GM20000 (cell line): ENCODE measurements at regions not wholly inside any gene's neighbourhood (a gene's known extent, or its start where the extent isn't known, plus 50 kb on each side); places are given as distances from the start of the nearest gene placed in this dataset.
"Not testable (repeated sequence)": the region's sequence is repeated elsewhere in the genome, so short reads cannot be mapped to it uniquely, and the experiment has no call there.

Source experiments
- DNase-seq: peaks from one replicate; pipeline ENCODE4 v3.0.0; 2012; ENCODE audit warnings: low spot score
- TF ChIP-seq, protein P1 (sequence below): IDR thresholded peaks from 2 replicates; pipeline ENCODE4 v1.5.1; 2012; ENCODE audit warnings: mild to moderate bottlenecking, control low read depth; ENCODE audit errors: extremely low read depth, missing control alignments

GRCh38 chr13:44051405-44051804 lies 171.7 kb downstream of the LACC1 start:
- DNase-seq = no peak

DNA sequence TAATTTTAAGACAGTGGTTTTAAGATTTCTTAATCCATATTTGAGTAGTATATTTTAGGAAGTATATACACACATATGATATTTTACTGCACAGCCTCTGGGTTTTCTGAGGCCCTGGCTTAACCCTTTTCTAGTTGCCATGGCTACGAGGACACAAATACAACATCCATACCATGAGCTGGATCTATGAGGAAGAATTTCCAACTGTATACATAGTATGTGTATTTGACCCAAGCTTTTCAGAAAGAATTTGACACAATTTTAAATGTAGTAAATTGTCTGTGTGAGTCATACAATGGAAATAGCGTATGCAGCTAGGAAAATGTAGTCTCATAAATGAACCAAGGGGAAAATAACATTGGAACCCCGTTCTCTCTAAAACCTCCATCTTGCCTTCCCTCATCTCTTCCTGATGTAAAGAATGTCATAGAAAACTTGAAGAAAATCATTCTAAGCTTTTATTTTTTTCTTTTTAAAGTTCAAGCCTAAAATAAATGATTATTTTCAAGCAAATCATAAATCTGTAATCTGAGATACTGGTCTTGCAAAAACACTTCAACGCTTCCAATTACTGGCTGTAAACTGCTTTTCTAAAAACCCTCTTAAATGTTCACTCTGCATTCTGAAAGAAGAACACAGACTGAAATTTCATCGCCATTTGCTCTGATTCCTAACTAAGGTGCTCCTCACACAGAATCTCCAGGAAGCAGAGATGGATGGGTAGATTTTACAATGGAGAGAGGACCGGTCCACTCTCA lies 172.4 kb downstream of the LACC1 start:
- TF ChIP-seq, protein P1, sequence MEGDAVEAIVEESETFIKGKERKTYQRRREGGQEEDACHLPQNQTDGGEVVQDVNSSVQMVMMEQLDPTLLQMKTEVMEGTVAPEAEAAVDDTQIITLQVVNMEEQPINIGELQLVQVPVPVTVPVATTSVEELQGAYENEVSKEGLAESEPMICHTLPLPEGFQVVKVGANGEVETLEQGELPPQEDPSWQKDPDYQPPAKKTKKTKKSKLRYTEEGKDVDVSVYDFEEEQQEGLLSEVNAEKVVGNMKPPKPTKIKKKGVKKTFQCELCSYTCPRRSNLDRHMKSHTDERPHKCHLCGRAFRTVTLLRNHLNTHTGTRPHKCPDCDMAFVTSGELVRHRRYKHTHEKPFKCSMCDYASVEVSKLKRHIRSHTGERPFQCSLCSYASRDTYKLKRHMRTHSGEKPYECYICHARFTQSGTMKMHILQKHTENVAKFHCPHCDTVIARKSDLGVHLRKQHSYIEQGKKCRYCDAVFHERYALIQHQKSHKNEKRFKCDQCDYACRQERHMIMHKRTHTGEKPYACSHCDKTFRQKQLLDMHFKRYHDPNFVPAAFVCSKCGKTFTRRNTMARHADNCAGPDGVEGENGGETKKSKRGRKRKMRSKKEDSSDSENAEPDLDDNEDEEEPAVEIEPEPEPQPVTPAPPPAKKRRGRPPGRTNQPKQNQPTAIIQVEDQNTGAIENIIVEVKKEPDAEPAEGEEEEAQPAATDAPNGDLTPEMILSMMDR = no peak
- no peak for DNase-seq

More at GRCh38 chr13:44051405-44051804, 171.7 kb downstream of the LACC1 start:
- TF ChIP-seq, protein P1 = no peak

DNA sequence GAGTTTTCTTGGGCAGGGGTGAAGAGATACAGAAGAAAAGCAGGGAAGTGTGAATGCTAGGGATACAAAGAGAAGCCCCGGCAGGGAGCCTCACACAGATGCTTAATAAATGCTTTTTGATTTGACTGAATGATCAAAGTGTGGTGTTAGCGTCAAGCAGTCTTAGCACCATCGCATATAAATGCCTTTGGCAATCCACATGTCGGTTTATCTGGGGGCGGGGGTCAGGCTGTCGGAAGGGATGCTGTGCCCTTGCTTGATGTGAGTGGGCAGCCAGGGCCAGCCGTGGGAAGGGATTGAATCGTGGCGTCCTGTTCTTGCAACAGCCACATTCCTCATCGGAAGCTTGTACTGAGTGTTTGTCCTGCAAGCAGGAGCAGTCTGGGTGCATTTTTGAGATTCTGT lies 173.1 kb downstream of the LACC1 start:
- DNase-seq = no peak
- TF ChIP-seq, protein P1 = no peak

DNA sequence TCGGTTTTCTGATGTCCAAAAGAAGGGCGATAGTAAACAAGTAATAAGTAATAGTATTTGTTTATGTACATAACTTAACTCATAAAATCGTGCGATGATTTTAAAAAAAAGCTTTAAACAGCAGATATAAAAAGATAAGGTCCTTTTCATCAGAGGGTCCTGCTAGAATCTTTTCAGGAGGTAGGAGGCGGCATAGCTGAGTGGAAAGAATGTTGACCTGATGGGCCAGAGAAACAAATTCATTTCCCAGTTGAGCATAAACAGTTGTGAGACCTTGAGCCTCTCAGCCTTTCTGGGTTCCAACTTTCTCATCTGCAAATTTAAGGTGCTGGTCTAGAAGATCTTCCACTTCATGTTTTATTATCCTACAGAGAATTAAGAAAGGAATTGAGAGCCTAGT lies 173.5 kb downstream of the LACC1 start:
- TF ChIP-seq, protein P1 = no peak
- no peak for DNase-seq

GRCh38 chr13:44054525-44054924 lies 174.8 kb downstream of the LACC1 start:
- DNase-seq = no peak
- TF ChIP-seq, protein P1 = no peak

DNA sequence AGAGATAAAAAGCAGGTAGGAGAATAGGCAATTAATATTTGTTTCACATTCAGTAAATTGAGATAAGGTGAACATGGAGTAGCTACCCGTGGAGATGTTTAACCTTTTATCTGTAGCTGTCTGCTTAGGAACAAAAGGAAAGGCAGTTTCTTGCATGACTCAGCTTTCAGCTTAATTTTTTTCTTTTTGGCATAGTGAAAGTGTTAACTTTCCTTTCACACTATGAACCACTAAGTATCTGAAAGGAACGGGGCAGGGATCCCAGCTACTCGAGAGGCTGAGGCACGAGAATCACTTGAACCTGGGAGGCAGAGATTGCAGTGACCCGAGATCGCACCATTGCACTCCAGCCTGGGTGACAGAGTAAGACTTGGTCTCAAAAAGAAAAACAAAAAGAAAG lies 176.0 kb downstream of the LACC1 start:
- not testable (repeated sequence) for DNase-seq

DNA sequence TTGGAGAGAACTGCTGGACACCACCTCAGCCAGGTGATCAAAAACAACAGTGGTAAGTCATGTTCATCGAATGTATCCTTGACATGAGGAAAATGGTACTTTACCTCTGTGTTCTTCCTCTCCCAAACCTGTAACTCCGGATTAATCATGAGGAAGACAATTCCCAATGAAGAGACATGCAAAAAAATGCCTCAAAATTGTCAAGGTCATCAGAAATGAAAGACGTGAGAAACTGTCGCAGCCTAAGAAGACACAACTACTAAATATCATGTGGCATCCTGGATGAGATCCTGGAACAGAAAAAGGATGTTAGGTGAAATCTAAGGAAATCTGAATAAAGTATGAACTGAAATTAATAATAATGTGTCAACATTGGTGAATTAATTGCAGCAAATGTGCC lies 178.4 kb downstream of the LACC1 start:
- no peak for DNase-seq
- TF ChIP-seq, protein P1 = no peak

DNA sequence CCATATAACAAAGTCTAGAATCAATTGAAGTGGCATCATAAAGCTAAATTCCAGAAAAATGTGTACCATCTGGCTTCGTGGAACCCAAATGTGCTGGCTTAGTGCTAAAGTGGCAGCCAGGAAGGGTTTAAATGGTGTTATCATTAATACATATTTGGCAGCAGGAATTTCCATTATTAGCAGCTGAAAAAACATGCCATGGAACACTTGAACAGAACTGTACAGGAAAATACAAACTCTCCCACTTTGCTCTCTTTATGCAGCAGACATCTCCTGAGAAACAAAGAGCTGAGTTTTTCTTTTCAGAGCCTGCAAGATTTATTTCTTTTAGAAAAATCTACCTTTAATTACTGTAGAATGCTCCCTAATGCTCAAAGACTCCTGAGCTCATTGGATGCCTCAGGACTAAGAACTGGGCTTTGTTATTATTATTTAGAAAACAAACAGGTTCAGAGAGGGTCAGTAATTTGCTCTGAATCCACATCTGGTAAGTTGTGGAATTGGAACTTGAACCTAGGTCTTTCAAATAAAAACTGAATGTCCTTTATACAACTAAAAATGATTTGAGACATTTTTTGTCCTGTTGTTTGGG lies 179.0 kb downstream of the LACC1 start:
- TF ChIP-seq, protein P1 = no peak
- no peak for DNase-seq
